GM13977 (cell line): ENCODE measurements at regions not wholly inside any gene's neighbourhood (a gene's known extent, or its start where the extent isn't known, plus 50 kb on each side); places are given as distances from the start of the nearest gene placed in this dataset.
"Not testable (repeated sequence)": the region's sequence is repeated elsewhere in the genome, so short reads cannot be mapped to it uniquely, and the experiment has no call there.

Experiments used
- DNase-seq: peaks from one replicate; pipeline ENCODE4 v3.0.0; 2012; ENCODE audit warnings: low spot score
- in situ Hi-C: fragments of 300-500 bp; cut with MboI; formaldehyde crosslinking; loops from one replicate; pipeline ENCODE4 v1.12.0; 2022; ENCODE audit warnings: low sequenced_read_pairs, low pct_unique_long_range_greater_than_20kb, mixed read lengths, inconsistent platforms; ENCODE audit not compliant: unreplicated experiment
- TF ChIP-seq, protein P1 (sequence below): IDR thresholded peaks from 2 replicates; pipeline ENCODE4 v1.5.1; 2012; ENCODE audit warnings: mild to moderate bottlenecking, control low read depth; ENCODE audit not compliant: insufficient read depth; ENCODE audit errors: extremely low read depth, missing control alignments

DNA sequence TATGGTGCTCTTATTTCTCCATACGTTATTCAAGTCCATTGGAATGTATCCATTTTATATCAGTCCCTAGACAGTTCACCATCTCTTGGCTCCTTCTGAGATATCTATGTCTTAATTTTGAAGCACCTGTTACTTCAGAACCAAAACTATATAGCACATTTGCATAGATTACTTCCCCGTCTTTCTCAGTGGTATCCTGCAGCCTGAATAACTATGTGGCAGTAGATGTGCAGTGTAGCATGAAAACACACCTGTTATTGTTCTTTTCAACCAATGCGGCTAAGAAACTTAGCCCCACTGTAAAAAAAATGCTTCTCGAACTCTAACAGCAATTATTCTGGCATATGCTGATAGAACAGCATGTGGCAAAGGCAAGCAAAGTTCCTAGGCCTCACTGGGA is 1184.4 kb upstream of the ADGRB3 start:
- TF ChIP-seq, protein P1, sequence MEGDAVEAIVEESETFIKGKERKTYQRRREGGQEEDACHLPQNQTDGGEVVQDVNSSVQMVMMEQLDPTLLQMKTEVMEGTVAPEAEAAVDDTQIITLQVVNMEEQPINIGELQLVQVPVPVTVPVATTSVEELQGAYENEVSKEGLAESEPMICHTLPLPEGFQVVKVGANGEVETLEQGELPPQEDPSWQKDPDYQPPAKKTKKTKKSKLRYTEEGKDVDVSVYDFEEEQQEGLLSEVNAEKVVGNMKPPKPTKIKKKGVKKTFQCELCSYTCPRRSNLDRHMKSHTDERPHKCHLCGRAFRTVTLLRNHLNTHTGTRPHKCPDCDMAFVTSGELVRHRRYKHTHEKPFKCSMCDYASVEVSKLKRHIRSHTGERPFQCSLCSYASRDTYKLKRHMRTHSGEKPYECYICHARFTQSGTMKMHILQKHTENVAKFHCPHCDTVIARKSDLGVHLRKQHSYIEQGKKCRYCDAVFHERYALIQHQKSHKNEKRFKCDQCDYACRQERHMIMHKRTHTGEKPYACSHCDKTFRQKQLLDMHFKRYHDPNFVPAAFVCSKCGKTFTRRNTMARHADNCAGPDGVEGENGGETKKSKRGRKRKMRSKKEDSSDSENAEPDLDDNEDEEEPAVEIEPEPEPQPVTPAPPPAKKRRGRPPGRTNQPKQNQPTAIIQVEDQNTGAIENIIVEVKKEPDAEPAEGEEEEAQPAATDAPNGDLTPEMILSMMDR = no peak
- DNase-seq = peak; percentile 3
- in situ Hi-C loops = no loop called here

GRCh38 chr6:67449602-67450001 is 1185.5 kb upstream of the ADGRB3 start:
- DNase-seq = no peak
- TF ChIP-seq, protein P1 = no peak
- in situ Hi-C loops = no loop called here

DNA sequence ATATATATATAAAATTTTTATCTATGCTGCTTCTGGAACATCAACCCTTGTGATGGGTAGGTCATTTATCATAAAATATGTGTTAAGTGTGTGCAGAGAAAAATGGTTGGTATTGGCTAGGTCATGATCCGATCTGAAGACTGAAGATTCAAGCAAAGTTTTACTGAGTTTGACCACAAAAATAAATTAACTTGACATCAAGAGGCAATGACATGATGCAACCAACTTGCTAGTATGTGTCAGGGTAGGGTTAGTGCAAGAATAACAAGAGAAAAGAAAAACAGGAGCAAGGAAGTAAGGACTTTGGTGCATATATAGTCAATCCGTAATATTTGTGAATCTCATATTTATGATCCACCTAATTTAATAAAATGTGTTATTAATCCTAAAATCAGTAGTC is 1202.0 kb upstream of the ADGRB3 start:
- TF ChIP-seq, protein P1 = no peak
- no peak for DNase-seq
- in situ Hi-C loops = no loop called here

DNA sequence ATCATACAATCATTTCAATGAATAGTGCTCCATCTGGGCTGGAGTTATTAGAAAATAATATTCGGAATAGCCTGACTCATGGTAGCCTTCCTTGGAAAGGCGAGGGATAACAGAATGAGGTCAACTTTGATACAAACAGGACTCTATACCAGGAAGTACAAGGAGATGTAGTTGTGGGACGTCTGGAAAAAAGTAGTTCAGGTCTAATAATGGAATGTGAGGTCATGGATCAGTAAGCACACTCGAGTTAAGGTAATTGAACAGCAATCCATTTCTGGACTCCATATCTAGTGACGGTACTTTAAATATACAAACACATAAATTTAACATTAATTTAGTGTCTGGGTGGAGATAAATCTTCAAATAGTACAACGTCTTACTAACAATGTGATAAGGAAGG is 1204.0 kb upstream of the ADGRB3 start:
- DNase-seq = no peak
- TF ChIP-seq, protein P1 = no peak
- in situ Hi-C loops = no loop called here

- in situ Hi-C loops, DNase-seq: not testable (repeated sequence)
Measured at GRCh38 chr6:67426686-67427085, 1208.4 kb upstream of the ADGRB3 start.

DNA sequence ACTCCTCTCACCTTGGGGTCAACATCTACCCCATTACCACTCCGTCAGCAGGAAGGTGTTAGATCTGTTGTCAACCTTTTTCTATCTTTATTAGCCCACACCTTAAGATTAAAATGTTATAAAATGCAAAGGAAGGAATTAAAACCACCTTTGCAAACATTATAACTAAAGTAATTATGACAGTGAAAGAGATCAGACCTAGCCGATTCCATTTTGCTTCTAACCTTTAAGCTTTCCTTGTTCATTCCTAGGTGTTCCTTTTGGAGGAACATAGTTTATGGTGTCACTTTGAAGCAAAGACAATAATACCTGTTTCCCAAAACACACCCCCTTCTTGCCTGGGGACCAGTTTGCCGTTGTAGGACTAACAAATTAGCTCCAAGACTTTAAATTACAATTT is 1223.0 kb upstream of the ADGRB3 start:
- in situ Hi-C loops = no loop called here
- no peak for DNase-seq
- TF ChIP-seq, protein P1 = no peak

DNA sequence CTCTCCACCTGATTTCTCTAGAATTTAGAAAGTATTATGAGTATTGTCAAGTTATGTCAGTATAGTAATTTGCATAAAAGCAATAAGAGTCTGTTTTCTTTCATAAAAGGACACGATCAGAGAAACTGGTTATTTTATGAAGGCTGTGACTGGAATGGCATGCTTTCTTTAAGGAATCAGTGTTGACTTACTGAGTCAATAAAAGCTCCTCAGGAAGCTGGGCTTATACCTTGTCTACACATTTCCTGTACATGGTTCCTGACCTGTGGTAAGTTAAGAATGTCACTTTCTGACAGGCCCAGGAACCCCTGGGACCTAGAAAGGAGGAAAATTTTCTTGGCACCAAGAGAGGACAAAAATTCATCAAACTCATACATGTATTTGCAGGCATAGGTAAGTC is 1224.0 kb upstream of the ADGRB3 start:
- TF ChIP-seq, protein P1 = no peak
- DNase-seq = no peak
- in situ Hi-C loops = no loop called here
